OCI-LY1 (cell line): ENCODE measurements at regions not wholly inside any gene's neighbourhood (a gene's known extent, or its start where the extent isn't known, plus 50 kb on each side); places are given as distances from the start of the nearest gene placed in this dataset.

Source experiments
- EZH2 ChIP-seq: fragments of 200-600 bp; sonication (generic), shearing (Covaris generic); IDR thresholded peaks from 2 replicates; pipeline ENCODE4 v1.8.0; 2017; ENCODE audit warnings: borderline replicate concordance, mixed run types, mild to moderate bottlenecking, antibody characterized with exemption, low read length, moderate library complexity, mixed read lengths
- TF ChIP-seq, protein P1 (sequence below): fragments of 200-600 bp; sonication (generic), shearing (Covaris generic); IDR thresholded peaks from 2 replicates; pipeline ENCODE4 v1.5.1; 2017; ENCODE audit warnings: mild to moderate bottlenecking, antibody characterized with exemption, low read length, moderate library complexity, mixed read lengths

DNA sequence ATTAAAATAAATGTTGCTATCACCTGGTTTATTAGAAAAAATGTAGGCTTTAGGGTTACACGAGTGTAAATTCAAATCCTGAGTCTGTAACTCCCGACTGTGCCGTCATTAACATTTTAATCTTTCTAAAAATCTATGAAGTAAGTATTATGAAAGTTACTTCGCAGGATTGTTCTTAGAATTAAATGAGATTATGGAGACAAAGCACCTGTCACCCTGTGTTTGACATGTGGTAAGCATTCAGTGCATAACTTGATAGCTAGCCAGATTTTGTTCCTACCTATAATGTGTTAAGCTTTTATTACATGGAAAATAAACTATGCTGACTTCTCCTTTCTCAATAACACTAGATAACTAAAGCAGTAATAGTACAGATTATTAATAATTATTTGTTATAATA, 429.7 kb upstream of the MMS22L start:
- TF ChIP-seq, protein P1, sequence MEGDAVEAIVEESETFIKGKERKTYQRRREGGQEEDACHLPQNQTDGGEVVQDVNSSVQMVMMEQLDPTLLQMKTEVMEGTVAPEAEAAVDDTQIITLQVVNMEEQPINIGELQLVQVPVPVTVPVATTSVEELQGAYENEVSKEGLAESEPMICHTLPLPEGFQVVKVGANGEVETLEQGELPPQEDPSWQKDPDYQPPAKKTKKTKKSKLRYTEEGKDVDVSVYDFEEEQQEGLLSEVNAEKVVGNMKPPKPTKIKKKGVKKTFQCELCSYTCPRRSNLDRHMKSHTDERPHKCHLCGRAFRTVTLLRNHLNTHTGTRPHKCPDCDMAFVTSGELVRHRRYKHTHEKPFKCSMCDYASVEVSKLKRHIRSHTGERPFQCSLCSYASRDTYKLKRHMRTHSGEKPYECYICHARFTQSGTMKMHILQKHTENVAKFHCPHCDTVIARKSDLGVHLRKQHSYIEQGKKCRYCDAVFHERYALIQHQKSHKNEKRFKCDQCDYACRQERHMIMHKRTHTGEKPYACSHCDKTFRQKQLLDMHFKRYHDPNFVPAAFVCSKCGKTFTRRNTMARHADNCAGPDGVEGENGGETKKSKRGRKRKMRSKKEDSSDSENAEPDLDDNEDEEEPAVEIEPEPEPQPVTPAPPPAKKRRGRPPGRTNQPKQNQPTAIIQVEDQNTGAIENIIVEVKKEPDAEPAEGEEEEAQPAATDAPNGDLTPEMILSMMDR, result no peak
- no peak for TF ChIP-seq EZH2
